Smooth muscle cell (in vitro differentiated cells): ENCODE measurements at regions not wholly inside any gene's neighbourhood (a gene's known extent, or its start where the extent isn't known, plus 50 kb on each side); places are given as distances from the start of the nearest gene placed in this dataset.

ENCODE experiments used
- DNase-seq: peaks from one replicate; lab custom pipeline; 2025; ENCODE audit not compliant: unreplicated experiment; lab: John Stamatoyannopoulos, UW
- H2AFZ ChIP-seq: fragments of 200-600 bp; sonication (generic); 2 replicates; pipeline ENCODE4 v1.6.0; 2016; ENCODE audit warnings: antibody characterized with exemption, low read depth, mild to moderate bottlenecking
- H3F3A ChIP-seq: fragments of 200-600 bp; sonication (generic); 2 replicates; pipeline ENCODE4 v1.6.0; 2017; ENCODE audit warnings: antibody characterized with exemption, low read depth
- H3K27ac ChIP-seq: fragments of 200-600 bp; sonication (generic); 2 replicates; pipeline ENCODE4 v1.5.1; 2016; ENCODE audit warnings: low read depth, mild to moderate bottlenecking
- H3K27me3 ChIP-seq: fragments of 200-600 bp; sonication (generic); 2 replicates; pipeline ENCODE4 v1.6.1; 2016; ENCODE audit warnings: low read depth, mild to moderate bottlenecking
- H3K36me3 ChIP-seq: fragments of 200-600 bp; sonication (generic); 2 replicates; pipeline ENCODE4 v1.5.1; 2016; ENCODE audit warnings: low read depth
- H3K4me1 ChIP-seq: fragments of 200-600 bp; sonication (generic); 2 replicates; pipeline ENCODE4 v1.5.1; 2016; ENCODE audit warnings: low read depth
- H3K4me2 ChIP-seq: fragments of 200-600 bp; sonication (generic); 2 replicates; pipeline ENCODE4 v1.6.0; 2016; ENCODE audit warnings: mild to moderate bottlenecking
- H3K4me3 ChIP-seq: fragments of 200-600 bp; sonication (generic); 2 replicates; pipeline ENCODE4 v1.5.1; 2016; ENCODE audit warnings: mild to moderate bottlenecking
- H3K79me2 ChIP-seq: fragments of 200-600 bp; sonication (generic); 2 replicates; pipeline ENCODE4 v1.6.0; 2016; ENCODE audit warnings: low read depth, mild to moderate bottlenecking
- H3K9ac ChIP-seq: fragments of 200-600 bp; sonication (generic); 2 replicates; pipeline ENCODE4 v1.6.0; 2016; ENCODE audit warnings: low read depth
- H3K9me3 ChIP-seq: fragments of 200-600 bp; sonication (generic); replicated peaks from 2 replicates; pipeline ENCODE4 v1.5.1; 2016; ENCODE audit warnings: low read depth
- H4K20me1 ChIP-seq: fragments of 200-600 bp; sonication (generic); 2 replicates; pipeline ENCODE4 v1.6.0; 2016; ENCODE audit warnings: low read depth
- CTCF ChIP-seq: fragments of 200-600 bp; sonication (generic); IDR thresholded peaks from 2 replicates; pipeline ENCODE4 v1.5.1; 2017; ENCODE audit warnings: borderline replicate concordance, mild to moderate bottlenecking, antibody characterized with exemption; ENCODE audit not compliant: insufficient read depth, poor library complexity, severe bottlenecking
- WGBS: methylation state at CpG from one replicate; pipeline ENCODE4 v1.1.7; 2016; ENCODE audit warnings: low lambda C conversion rate; 5-methylcytosine and 5-hydroxymethylcytosine counted together

GRCh38 chrX:140360284-140360683 is 144.6 kb downstream of the SOX3 start:
- Histone ChIP-seq H3K79me2 (no peaks in the 10 kb centered on the region), H3K36me3 (no peaks in the 10 kb centered on the region), H3K4me1 (no peaks in the 10 kb centered on the region), H3K9ac (no peak overlapping the region), H3K4me3 (no peak overlapping the region), H3K27ac (no peak overlapping the region), H3K27me3 (no peaks in the 10 kb centered on the region), H3F3A (no peaks in the 10 kb centered on the region), H3K4me2 (no peak overlapping the region), H3K9me3 (no peaks in the 10 kb centered on the region), H2AFZ (no peak overlapping the region), H4K20me1 (no peaks in the 10 kb centered on the region)
- 66% methylated on average over 5 of the region's 5 CpGs for WGBS
- no peak for TF ChIP-seq CTCF
- DNase-seq, result no peak

- no peak for DNase-seq
- TF ChIP-seq CTCF, result no peak
- 68% methylated on average over 9 of the region's 9 CpGs for WGBS
- no peak overlapping the region for H3K9ac ChIP-seq
- H3K27ac ChIP-seq, result no peak overlapping the region
- H3K9me3 ChIP-seq, result no peaks in the 10 kb centered on the region
- no peak overlapping the region for H2AFZ ChIP-seq
- no peaks in the 10 kb centered on the region for H3F3A ChIP-seq
- H3K4me3 ChIP-seq, result no peak overlapping the region
- H3K36me3 ChIP-seq, result no peaks in the 10 kb centered on the region
- H4K20me1 ChIP-seq, result no peaks in the 10 kb centered on the region
- H3K4me1 ChIP-seq, result no peaks in the 10 kb centered on the region
- H3K27me3 ChIP-seq, result no peaks in the 10 kb centered on the region
- H3K4me2 ChIP-seq, result no peak overlapping the region
- H3K79me2 ChIP-seq, result no peaks in the 10 kb centered on the region
These were observed 148.9 kb downstream of the SOX3 start for GRCh38 chrX:140355922-140356321.

GRCh38 chrX:140355429-140355828 is 149.4 kb downstream of the SOX3 start:
- H2AFZ ChIP-seq, result no peak overlapping the region
- no peaks in the 10 kb centered on the region for H4K20me1 ChIP-seq
- no peaks in the 10 kb centered on the region for H3K79me2 ChIP-seq
- TF ChIP-seq CTCF, result no peak
- WGBS, result 81% methylated on average over 6 of the region's 6 CpGs
- no peaks in the 10 kb centered on the region for H3K4me1 ChIP-seq
- H3K4me2 ChIP-seq, result no peak overlapping the region
- no peak overlapping the region for H3K9ac ChIP-seq
- no peak overlapping the region for H3K27ac ChIP-seq
- no peak for DNase-seq
- no peak overlapping the region for H3K4me3 ChIP-seq
- no peaks in the 10 kb centered on the region for H3K9me3 ChIP-seq
- no peaks in the 10 kb centered on the region for H3K27me3 ChIP-seq
- no peaks in the 10 kb centered on the region for H3F3A ChIP-seq
- H3K36me3 ChIP-seq, result no peaks in the 10 kb centered on the region

GRCh38 chrX:140354431-140355120 is 150.3 kb downstream of the SOX3 start:
- Histone ChIP-seq H3F3A (no peaks in the 10 kb centered on the region), H4K20me1 (no peaks in the 10 kb centered on the region), H3K4me2 (no peak overlapping the region), H3K27ac (no peak overlapping the region), H3K9me3 (no peaks in the 10 kb centered on the region), H3K27me3 (no peaks in the 10 kb centered on the region), H3K79me2 (no peaks in the 10 kb centered on the region), H3K36me3 (no peaks in the 10 kb centered on the region), H3K4me3 (no peak overlapping the region), H2AFZ (no peak overlapping the region), H3K4me1 (no peaks in the 10 kb centered on the region), H3K9ac (no peak overlapping the region)
- no peak for DNase-seq
- 37% methylated on average over 3 of the region's 3 CpGs for WGBS
- TF ChIP-seq CTCF, result no peak
